ENCODE measurements at regions not wholly inside any gene's neighbourhood (a gene's known extent, or its start where the extent isn't known, plus 50 kb on each side); places are given as distances from the start of the nearest gene placed in this dataset.
A peak's percentile ranks its signal among the peaks of the same experiment; 100 is the strongest.

GRCh38 chr18:10022365-10022764 lies 108.5 kb downstream of the VAPA start:
- H3K9me3 ChIP-seq (ENCODE audit: low read depth, low read length) = no peaks in the 10 kb centered on the region
- H4K20me1 ChIP-seq (ENCODE audit: insufficient read depth, low read length) = no peaks in the 10 kb centered on the region
- TF ChIP-seq CTCF (IDR thresholded peaks at IDR 0.05; ENCODE audit: extremely low read depth, low read depth, low read length) = no peak
- H3K27me3 ChIP-seq (ENCODE audit: insufficient read depth, low read length) = no peaks in the 10 kb centered on the region
- no peak overlapping the region for H3K27ac ChIP-seq (ENCODE audit: low read depth, low read length)
- no peaks in the 10 kb centered on the region for H3K36me3 ChIP-seq (ENCODE audit: insufficient read depth, low read length)
- no peak overlapping the region for H3K4me3 ChIP-seq (ENCODE audit: insufficient read depth, low read length)
- H3K79me2 ChIP-seq (ENCODE audit: insufficient read depth, low read length) = no peaks in the 10 kb centered on the region
- no peak for DNase-seq (ENCODE audit: insufficient read length, low spot score, missing footprints)
- H3K4me2 ChIP-seq (ENCODE audit: insufficient read depth, low read length) = no peak overlapping the region
- H3K4me1 ChIP-seq (ENCODE audit: insufficient read depth, low read length) = peaks cover 3% of the 10 kb centered on the region
- H2AFZ ChIP-seq (ENCODE audit: low read length) = no peak overlapping the region

- Histone ChIP-seq H3K4me1 (ENCODE audit: insufficient read depth, low read length) (peaks cover 3% of the 10 kb centered on the region), H2AFZ (ENCODE audit: low read length) (no peak overlapping the region), H3K36me3 (ENCODE audit: insufficient read depth, low read length) (no peaks in the 10 kb centered on the region), H3K79me2 (ENCODE audit: insufficient read depth, low read length) (no peaks in the 10 kb centered on the region), H3K27ac (ENCODE audit: low read depth, low read length) (no peak overlapping the region), H3K9me3 (ENCODE audit: low read depth, low read length) (no peaks in the 10 kb centered on the region), H4K20me1 (ENCODE audit: insufficient read depth, low read length) (no peaks in the 10 kb centered on the region), H3K27me3 (ENCODE audit: insufficient read depth, low read length) (no peaks in the 10 kb centered on the region), H3K4me2 (ENCODE audit: insufficient read depth, low read length) (no peak overlapping the region), H3K4me3 (ENCODE audit: insufficient read depth, low read length) (no peak overlapping the region)
- no peak for DNase-seq (ENCODE audit: insufficient read length, low spot score, missing footprints)
- TF ChIP-seq CTCF (IDR thresholded peaks at IDR 0.05; ENCODE audit: extremely low read depth, low read depth, low read length) = no peak
Observed at GRCh38 chr18:10023853-10024570, 110.2 kb downstream of the VAPA start.

GRCh38 chr18:10025711-10026670 lies 112.2 kb downstream of the VAPA start:
- Histone ChIP-seq H2AFZ (ENCODE audit: low read length) (no peak overlapping the region), H3K79me2 (ENCODE audit: insufficient read depth, low read length) (no peaks in the 10 kb centered on the region), H3K27ac (ENCODE audit: low read depth, low read length) (no peak overlapping the region), H3K36me3 (ENCODE audit: insufficient read depth, low read length) (no peaks in the 10 kb centered on the region), H3K4me1 (ENCODE audit: insufficient read depth, low read length) (peaks cover 3% of the 10 kb centered on the region), H4K20me1 (ENCODE audit: insufficient read depth, low read length) (no peaks in the 10 kb centered on the region), H3K9me3 (ENCODE audit: low read depth, low read length) (no peaks in the 10 kb centered on the region), H3K4me3 (ENCODE audit: insufficient read depth, low read length) (no peak overlapping the region), H3K27me3 (ENCODE audit: insufficient read depth, low read length) (no peaks in the 10 kb centered on the region), H3K4me2 (ENCODE audit: insufficient read depth, low read length) (no peak overlapping the region)
- DNase-seq (ENCODE audit: insufficient read length, low spot score, missing footprints) = peak; percentile 88
- no peak for TF ChIP-seq CTCF (IDR thresholded peaks at IDR 0.05; ENCODE audit: extremely low read depth, low read depth, low read length)

GRCh38 chr18:10027031-10027430 lies 113.2 kb downstream of the VAPA start:
- Histone ChIP-seq H3K4me1 (ENCODE audit: insufficient read depth, low read length) (peaks cover 3% of the 10 kb centered on the region), H3K79me2 (ENCODE audit: insufficient read depth, low read length) (no peaks in the 10 kb centered on the region), H4K20me1 (ENCODE audit: insufficient read depth, low read length) (no peaks in the 10 kb centered on the region), H3K9me3 (ENCODE audit: low read depth, low read length) (no peaks in the 10 kb centered on the region), H3K4me2 (ENCODE audit: insufficient read depth, low read length) (no peak overlapping the region), H3K4me3 (ENCODE audit: insufficient read depth, low read length) (no peak overlapping the region), H2AFZ (ENCODE audit: low read length) (no peak overlapping the region), H3K27ac (ENCODE audit: low read depth, low read length) (no peak overlapping the region), H3K36me3 (ENCODE audit: insufficient read depth, low read length) (no peaks in the 10 kb centered on the region), H3K27me3 (ENCODE audit: insufficient read depth, low read length) (no peaks in the 10 kb centered on the region)
- no peak for DNase-seq (ENCODE audit: insufficient read length, low spot score, missing footprints)
- no peak for TF ChIP-seq CTCF (IDR thresholded peaks at IDR 0.05; ENCODE audit: extremely low read depth, low read depth, low read length)

Data from osteoblast (primary cell).